Panc1 (cell line): ENCODE measurements at regions not wholly inside any gene's neighbourhood (a gene's known extent, or its start where the extent isn't known, plus 50 kb on each side); places are given as distances from the start of the nearest gene placed in this dataset.

Experiments used
- ATAC-seq: fragments of 200-7000 bp; cut with Tn5 transposase; 2 replicates; pipeline ENCODE4 v1.9.1; 2020; ENCODE audit warnings: mild to moderate bottlenecking, moderate library complexity
- BruUV-seq: library from RNA; stranded (reverse); fragments of 400-500 nt; replicated peaks from 2 replicates; lab custom pipeline; 2021; lab: Mats Ljungman, UMichigan
- CTCF ChIA-PET: fragments of 300-600 bp; sonication (Branson Sonifier 250); formaldehyde crosslinking; loops from one replicate; lab custom pipeline; 2022; ENCODE audit warnings: antibody characterized with exemption; lab: Charles Lee
- POLR2A ChIA-PET: fragments of 300-600 bp; sonication (Branson Sonifier 250); formaldehyde crosslinking; loops from one replicate; lab custom pipeline; 2022; ENCODE audit warnings: antibody characterized with exemption; lab: Charles Lee
- DNase-seq: peaks from one replicate; pipeline ENCODE4 v3.0.0-alpha.2; 2010; ENCODE audit warnings: low read depth, low spot score
- H3K27ac ChIP-seq: 2 replicates; pipeline ENCODE4 v1.5.1; 2011; ENCODE audit warnings: mild to moderate bottlenecking, low read length, inconsistent platforms
- H3K27me3 ChIP-seq: fragments of 200-500 bp; sonication (Bioruptor generic); 2 replicates; pipeline ENCODE4 v1.6.0; 2014; ENCODE audit warnings: low read length, inconsistent platforms; ENCODE audit not compliant: control insufficient read depth, insufficient read depth
- H3K36me3 ChIP-seq: fragments of 200-500 bp; sonication (Bioruptor generic); 2 replicates; pipeline ENCODE4 v1.5.1; 2014; ENCODE audit warnings: inconsistent platforms, mild to moderate bottlenecking, low read length, moderate library complexity; ENCODE audit not compliant: control insufficient read depth, insufficient read depth
- H3K4me1 ChIP-seq: 2 replicates; pipeline ENCODE4 v1.5.1; 2011; ENCODE audit warnings: inconsistent platforms, mild to moderate bottlenecking, low read length, moderate library complexity; ENCODE audit not compliant: control insufficient read depth, insufficient read depth
- H3K4me3 ChIP-seq, 2 experiments: 2 replicates each; pipeline ENCODE4 v1.5.1; 2011 to 2012; ENCODE audit warnings: low read depth in 2 of 2, low read length in 2 of 2, mild to moderate bottlenecking in 2 of 2, inconsistent platforms in 1 of 2, moderate library complexity in 1 of 2
- H3K9me3 ChIP-seq: fragments of 200-500 bp; sonication (Bioruptor generic); 2 replicates; pipeline ENCODE4 v1.5.1; 2014; ENCODE audit warnings: low read depth, mild to moderate bottlenecking, inconsistent platforms, low read length, moderate library complexity; ENCODE audit not compliant: control insufficient read depth, insufficient read depth
- POLR2AphosphoS5 ChIP-seq: IDR thresholded peaks from 2 replicates; pipeline ENCODE4 v1.6.1; 2012; ENCODE audit warnings: mild to moderate bottlenecking, low read depth, low read length, moderate library complexity
- REST ChIP-seq, 2 experiments: IDR thresholded peaks; 2 replicates each; pipeline ENCODE4 v1.6.1; 2011 to 2012; ENCODE audit warnings: low read depth in 2 of 2, control low read depth in 1 of 2, low read length in 1 of 2, mild to moderate bottlenecking in 1 of 2, moderate library complexity in 1 of 2; ENCODE audit not compliant: insufficient read depth in 1 of 2
- SIN3A ChIP-seq: IDR thresholded peaks from 2 replicates; pipeline ENCODE4 v1.6.1; 2012; ENCODE audit warnings: low read depth, mild to moderate bottlenecking, low read length, moderate library complexity, borderline replicate concordance; ENCODE audit not compliant: insufficient read depth
- TCF7L2 ChIP-seq: IDR thresholded peaks from 2 replicates; pipeline ENCODE4 v1.6.1; 2011; ENCODE audit warnings: mild to moderate bottlenecking, low read depth, low read length, inconsistent platforms
- in situ Hi-C: cut with HindIII; loops from 2 replicates; pipeline ENCODE4 v1.10.0; 2016; ENCODE audit warnings: low sequenced_read_pairs, low pct_unique_long_range_greater_than_20kb
- intact Hi-C: fragments of 100-400 bp; cut with micrococcal nuclease; formaldehyde crosslinking; loops from one replicate; pipeline ENCODE4 v1.10.0; 2022; ENCODE audit not compliant: unreplicated experiment
- TF ChIP-seq, protein P1 (sequence below): fragments of 450-650 bp; IDR thresholded peaks from 2 replicates; pipeline ENCODE4 v1.5.1; 2017; ENCODE audit warnings: mild to moderate bottlenecking

DNA sequence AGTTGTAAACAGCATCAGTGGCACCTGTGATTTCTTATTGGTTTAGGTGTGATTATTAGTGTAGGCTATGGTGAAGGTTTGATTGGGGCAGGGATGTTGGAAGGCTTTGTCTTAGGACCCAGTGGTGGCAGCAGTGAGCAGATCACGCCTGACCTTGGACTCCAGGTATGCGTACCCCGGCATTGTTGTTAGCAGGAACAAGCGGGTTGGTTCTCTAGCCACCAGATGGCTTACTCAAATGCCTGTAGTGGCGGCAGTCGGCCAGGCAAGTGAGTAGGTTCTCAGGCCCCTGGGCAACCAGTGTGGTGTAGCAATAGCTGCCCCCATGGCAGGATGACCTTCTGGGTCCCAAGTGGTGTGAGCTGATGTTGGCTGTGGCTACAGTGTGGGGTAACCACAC lies 558.3 kb downstream of the KCNJ3 start:
- Histone ChIP-seq H3K4me1 (no peaks in the 10 kb centered on the region), H3K4me3 (no peak overlapping the region), H3K9me3 (no peaks in the 10 kb centered on the region), H3K27me3 (no peaks in the 10 kb centered on the region), H3K27ac (no peak overlapping the region), H3K36me3 (no peaks in the 10 kb centered on the region)
- POLR2A ChIA-PET: no interaction called here
- DNase-seq (no peak), ATAC-seq (no peak)
- CTCF ChIA-PET: no interaction called here
- in situ Hi-C loops: no loop called here
- intact Hi-C loops: no loop called here
- TF ChIP-seq SIN3A (no peak), REST (IDR thresholded peaks at IDR 0.05; ENCODE audit: insufficient read depth in 1 of 2, low read depth in 2 of 2, low read length in 1 of 2) (no peak), TCF7L2 (no peak), POLR2AphosphoS5 (no peak)
- TF ChIP-seq, protein P1, sequence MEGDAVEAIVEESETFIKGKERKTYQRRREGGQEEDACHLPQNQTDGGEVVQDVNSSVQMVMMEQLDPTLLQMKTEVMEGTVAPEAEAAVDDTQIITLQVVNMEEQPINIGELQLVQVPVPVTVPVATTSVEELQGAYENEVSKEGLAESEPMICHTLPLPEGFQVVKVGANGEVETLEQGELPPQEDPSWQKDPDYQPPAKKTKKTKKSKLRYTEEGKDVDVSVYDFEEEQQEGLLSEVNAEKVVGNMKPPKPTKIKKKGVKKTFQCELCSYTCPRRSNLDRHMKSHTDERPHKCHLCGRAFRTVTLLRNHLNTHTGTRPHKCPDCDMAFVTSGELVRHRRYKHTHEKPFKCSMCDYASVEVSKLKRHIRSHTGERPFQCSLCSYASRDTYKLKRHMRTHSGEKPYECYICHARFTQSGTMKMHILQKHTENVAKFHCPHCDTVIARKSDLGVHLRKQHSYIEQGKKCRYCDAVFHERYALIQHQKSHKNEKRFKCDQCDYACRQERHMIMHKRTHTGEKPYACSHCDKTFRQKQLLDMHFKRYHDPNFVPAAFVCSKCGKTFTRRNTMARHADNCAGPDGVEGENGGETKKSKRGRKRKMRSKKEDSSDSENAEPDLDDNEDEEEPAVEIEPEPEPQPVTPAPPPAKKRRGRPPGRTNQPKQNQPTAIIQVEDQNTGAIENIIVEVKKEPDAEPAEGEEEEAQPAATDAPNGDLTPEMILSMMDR: no peak
- BruUV-seq: no TSS peak

DNA sequence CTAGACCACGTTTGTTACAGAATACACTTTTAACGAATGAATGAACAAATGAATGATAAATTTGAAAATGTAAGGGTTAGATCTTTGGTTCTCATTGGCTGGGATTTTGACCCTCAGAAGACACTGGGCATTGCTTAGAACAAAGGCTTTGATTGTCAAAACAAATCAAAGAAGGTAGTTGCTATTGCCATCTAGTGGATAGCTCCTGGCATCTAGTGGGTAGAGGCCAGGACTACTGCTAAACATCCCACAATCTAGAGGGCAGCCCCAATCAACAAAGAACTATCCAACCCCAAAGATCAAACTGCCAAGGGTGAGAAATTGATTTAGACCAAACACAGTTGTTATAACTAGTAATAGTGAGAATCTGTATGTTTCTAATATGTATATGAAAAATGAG lies 552.3 kb downstream of the KCNJ3 start:
- Histone ChIP-seq H3K4me1 (no peaks in the 10 kb centered on the region), H3K27ac (no peak overlapping the region), H3K36me3 (no peaks in the 10 kb centered on the region), H3K9me3 (no peaks in the 10 kb centered on the region), H3K27me3 (no peaks in the 10 kb centered on the region), H3K4me3 (no peak overlapping the region)
- CTCF ChIA-PET: no interaction called here
- in situ Hi-C loops: no loop called here
- POLR2A ChIA-PET: no interaction called here
- intact Hi-C loops: no loop called here
- TF ChIP-seq, protein P1: peak; percentile 52
- no peak for TF ChIP-seq TCF7L2
- BruUV-seq: no TSS peak
- DNase-seq: peak; percentile 7
- ATAC-seq: peak; percentile 71; the same call in 1 of the 2 replicates
